ENCODE measurements at regions not wholly inside any gene's neighbourhood (a gene's known extent, or its start where the extent isn't known, plus 50 kb on each side); places are given as distances from the start of the nearest gene placed in this dataset.

DNA sequence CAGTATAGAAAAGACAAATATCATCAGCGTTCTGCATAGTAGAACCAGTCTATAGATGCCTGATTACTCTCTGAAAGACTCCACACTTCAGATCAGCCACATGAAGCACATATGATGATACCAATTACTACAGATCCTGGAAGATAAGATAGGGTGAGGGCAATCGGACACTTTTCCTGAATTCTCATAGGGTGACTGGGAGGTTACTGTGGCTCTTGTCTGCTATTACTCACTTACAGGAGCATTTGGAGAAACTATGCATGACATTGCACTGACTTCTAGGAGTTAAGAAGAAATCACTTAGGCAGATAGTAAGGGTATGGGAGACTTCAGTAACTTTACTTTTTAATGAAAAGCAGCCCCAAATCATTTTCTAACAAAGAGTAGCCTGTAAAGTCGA, 1140.9 kb downstream of the XPNPEP1 start:
- no peak for DNase-seq

DNA sequence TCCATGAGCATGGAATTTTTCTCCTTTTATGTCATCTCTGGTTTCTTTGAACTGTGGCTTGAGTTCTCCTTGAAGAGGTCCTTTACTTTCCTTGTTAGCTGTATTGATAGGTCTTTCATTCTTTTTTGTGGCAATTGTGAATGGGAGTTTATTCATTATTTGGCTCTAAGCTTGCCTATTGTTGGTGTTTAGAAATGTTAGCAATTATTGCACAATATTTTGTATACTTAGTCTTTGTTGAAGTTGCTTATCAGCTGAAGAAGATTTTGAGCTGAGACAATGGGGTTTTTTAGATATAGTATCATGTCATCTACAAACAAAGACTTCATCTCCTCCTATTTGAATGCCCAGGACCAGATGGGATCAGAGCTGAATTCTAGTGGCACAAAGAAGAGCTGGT, 1143.8 kb downstream of the XPNPEP1 start:
- TF ChIP-seq, protein P1, sequence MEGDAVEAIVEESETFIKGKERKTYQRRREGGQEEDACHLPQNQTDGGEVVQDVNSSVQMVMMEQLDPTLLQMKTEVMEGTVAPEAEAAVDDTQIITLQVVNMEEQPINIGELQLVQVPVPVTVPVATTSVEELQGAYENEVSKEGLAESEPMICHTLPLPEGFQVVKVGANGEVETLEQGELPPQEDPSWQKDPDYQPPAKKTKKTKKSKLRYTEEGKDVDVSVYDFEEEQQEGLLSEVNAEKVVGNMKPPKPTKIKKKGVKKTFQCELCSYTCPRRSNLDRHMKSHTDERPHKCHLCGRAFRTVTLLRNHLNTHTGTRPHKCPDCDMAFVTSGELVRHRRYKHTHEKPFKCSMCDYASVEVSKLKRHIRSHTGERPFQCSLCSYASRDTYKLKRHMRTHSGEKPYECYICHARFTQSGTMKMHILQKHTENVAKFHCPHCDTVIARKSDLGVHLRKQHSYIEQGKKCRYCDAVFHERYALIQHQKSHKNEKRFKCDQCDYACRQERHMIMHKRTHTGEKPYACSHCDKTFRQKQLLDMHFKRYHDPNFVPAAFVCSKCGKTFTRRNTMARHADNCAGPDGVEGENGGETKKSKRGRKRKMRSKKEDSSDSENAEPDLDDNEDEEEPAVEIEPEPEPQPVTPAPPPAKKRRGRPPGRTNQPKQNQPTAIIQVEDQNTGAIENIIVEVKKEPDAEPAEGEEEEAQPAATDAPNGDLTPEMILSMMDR (IDR thresholded peaks at IDR 0.05; ENCODE audit: low read depth, low read length), result no peak
- H3K4me1 ChIP-seq, result no peaks in the 10 kb centered on the region
- DNase-seq, result no peak

More for the DNA sequence above, 1140.9 kb downstream of the XPNPEP1 start:
- H3K9me3 ChIP-seq, result no peaks in the 10 kb centered on the region
- H3K36me3 ChIP-seq, result no peaks in the 10 kb centered on the region
- TF ChIP-seq, protein P1 (IDR thresholded peaks at IDR 0.05; ENCODE audit: low read depth, low read length), result no peak
- H3K27me3 ChIP-seq, result no peaks in the 10 kb centered on the region
- H3K4me1 ChIP-seq, result no peaks in the 10 kb centered on the region
- no peak overlapping the region for H3K4me3 ChIP-seq (ENCODE audit: low read depth, low read length)

DNA sequence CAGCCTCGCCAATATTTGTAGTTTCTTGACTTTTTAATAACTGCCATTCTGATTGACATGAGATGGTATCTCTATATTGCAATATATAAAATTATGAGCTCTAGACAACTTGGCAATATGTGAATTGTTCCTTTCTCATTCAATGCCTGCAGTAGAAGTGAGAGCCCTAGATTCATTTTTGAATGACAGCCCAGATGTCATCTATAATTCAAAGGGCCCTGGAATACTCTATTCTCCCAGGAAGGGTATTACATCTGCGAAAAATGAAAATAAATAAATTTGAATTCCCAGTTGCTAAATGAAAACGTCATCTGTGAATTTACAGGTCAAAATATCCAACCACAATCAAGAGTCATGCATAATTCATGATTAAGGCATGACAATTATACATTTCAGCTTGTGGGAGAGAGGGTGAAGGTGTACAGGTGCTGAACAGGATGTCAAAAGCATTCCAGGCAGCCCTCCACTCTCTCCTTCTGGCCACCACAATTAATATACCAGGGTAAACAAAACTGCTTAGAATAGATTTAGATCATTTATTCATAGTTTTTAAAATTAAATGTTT, 1147.3 kb downstream of the XPNPEP1 start:
- Histone ChIP-seq H3K4me3 (ENCODE audit: low read depth, low read length) (no peak overlapping the region), H3K4me1 (no peaks in the 10 kb centered on the region), H3K27me3 (no peaks in the 10 kb centered on the region), H3K36me3 (no peaks in the 10 kb centered on the region), H3K9me3 (no peaks in the 10 kb centered on the region)
- TF ChIP-seq, protein P1 (IDR thresholded peaks at IDR 0.05; ENCODE audit: low read depth, low read length), result no peak
- DNase-seq, result no peak

More for the DNA sequence above, 1143.8 kb downstream of the XPNPEP1 start:
- H3K36me3 ChIP-seq, result no peaks in the 10 kb centered on the region
- no peak overlapping the region for H3K4me3 ChIP-seq (ENCODE audit: low read depth, low read length)
- no peaks in the 10 kb centered on the region for H3K27me3 ChIP-seq
- H3K9me3 ChIP-seq, result no peaks in the 10 kb centered on the region

DNA sequence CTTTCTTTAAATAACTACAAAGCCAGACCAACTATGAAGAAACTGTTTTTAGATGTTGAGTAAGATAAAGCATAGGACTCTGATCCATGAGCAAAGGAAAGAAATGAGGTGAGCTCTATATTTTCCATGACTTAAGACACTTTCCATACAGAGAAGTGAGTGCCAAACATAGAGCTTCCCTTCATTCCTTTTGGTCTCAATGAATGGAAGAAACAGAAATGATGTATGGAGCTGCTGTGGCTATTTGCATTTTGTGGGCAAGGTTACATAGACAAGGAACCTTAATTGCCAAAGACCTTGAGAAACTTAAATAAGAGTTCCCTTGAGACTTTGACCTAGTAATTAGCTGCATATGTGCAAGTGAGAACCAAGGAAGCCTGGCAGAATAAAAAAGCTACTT, 1152.2 kb downstream of the XPNPEP1 start:
- Histone ChIP-seq H3K4me1 (no peaks in the 10 kb centered on the region), H3K4me3 (ENCODE audit: low read depth, low read length) (no peak overlapping the region), H3K36me3 (no peaks in the 10 kb centered on the region), H3K27me3 (no peaks in the 10 kb centered on the region), H3K9me3 (no peaks in the 10 kb centered on the region)
- TF ChIP-seq, protein P1 (IDR thresholded peaks at IDR 0.05; ENCODE audit: low read depth, low read length), result no peak
- DNase-seq, result no peak

DNA sequence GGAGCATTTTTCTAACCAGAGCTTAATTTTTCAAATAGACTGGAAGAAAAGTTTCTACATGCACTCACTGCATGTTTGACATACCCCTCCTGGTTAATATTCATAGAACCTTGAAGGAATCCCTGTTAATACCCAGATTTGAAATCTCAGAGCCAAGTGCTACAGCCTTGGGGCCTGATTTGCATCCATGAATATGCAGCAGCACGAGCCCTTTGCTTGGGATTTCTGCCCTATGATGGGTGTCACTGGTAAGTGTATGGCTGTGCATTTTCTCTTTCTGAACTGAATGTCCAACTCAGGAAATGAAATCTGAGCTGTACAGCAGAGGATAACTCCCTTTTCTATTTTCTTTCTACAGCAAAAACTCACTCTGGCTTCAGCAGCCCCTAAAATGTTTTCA, 1157.5 kb downstream of the XPNPEP1 start:
- Histone ChIP-seq H3K27me3 (no peaks in the 10 kb centered on the region), H3K9me3 (no peaks in the 10 kb centered on the region), H3K4me3 (ENCODE audit: low read depth, low read length) (no peak overlapping the region), H3K36me3 (no peaks in the 10 kb centered on the region), H3K4me1 (no peaks in the 10 kb centered on the region)
- DNase-seq, result no peak
- TF ChIP-seq, protein P1 (IDR thresholded peaks at IDR 0.05; ENCODE audit: low read depth, low read length), result no peak

DNA sequence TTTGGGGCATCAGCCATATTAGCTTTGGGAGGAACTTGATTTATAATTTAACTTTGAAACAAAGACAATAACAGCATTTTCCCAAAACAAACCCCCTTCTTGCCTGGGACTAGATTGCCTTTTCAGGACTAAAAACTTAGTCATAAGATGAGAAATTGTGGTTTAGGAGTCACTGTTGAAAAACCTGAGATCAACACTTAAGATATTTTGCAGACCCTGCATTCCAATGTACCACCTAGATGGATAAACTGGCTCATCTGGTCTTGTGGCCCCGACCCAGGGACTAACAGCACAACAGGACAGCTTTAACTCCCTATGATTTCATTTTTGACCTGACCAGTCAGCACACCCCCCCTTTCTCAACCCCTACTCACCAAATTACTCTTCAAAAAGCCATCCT, 1165.4 kb downstream of the XPNPEP1 start:
- DNase-seq, result no peak

More for the DNA sequence above, 1165.4 kb downstream of the XPNPEP1 start:
- TF ChIP-seq, protein P1 (IDR thresholded peaks at IDR 0.05; ENCODE audit: low read depth, low read length), result no peak
- Histone ChIP-seq H3K27me3 (no peaks in the 10 kb centered on the region), H3K36me3 (no peaks in the 10 kb centered on the region), H3K4me1 (0 out of 2 replicates have a peak, but pooled peaks cover 2% of the 10 kb centered on the region), H3K9me3 (no peaks in the 10 kb centered on the region), H3K4me3 (ENCODE audit: low read depth, low read length) (no peak overlapping the region)
